ENCODE measurements at regions not wholly inside any gene's neighbourhood (a gene's known extent, or its start where the extent isn't known, plus 50 kb on each side); places are given as distances from the start of the nearest gene placed in this dataset.
A peak's percentile ranks its signal among the peaks of the same experiment; 100 is the strongest.

DNA sequence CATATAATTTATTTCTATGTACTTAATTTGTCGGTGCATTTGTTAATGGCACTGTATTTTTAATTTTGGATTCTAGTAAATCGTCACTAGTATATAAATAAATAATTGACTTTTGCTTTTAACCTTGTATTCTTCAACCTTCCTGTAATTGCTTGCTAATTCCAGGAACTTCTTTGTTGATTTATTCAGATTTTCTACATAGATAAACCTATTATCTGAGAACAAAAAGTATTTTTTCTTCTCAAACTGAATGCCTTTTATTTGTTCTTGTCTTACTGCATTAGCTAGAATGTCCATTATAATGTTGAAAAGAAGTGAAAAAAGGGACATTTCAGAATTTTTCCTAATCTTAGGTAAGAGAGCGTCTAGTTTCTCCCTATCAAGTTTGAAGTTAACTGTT is 839.1 kb downstream of the SH3BGRL start:
- DNase-seq (ENCODE audit: missing footprints), result no peak
- ATAC-seq, result no peak
- intact Hi-C loops (cut with DNase I), result no loop called here

DNA sequence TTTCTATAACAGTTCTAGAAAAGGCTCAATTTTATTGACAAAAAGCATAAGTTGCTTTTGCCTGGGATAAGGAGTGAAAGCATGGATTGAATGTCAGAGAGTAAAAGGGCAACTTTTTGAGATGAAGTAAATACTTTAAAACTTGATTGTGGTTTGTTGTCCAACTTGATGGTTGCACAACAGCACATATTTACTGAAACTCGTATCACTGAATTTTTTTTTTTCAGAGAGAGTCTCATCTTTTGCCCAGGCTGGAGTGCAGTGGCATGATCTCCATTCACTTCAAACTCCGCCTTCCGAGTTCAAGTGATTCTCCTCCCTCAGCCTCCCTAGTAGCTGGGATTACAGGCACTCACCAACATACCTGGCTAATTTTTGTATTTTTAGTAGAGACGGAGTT is 856.8 kb downstream of the SH3BGRL start:
- ATAC-seq (no peak), DNase-seq (ENCODE audit: missing footprints) (no peak)
- intact Hi-C loops (cut with DNase I), result no loop called here

DNA sequence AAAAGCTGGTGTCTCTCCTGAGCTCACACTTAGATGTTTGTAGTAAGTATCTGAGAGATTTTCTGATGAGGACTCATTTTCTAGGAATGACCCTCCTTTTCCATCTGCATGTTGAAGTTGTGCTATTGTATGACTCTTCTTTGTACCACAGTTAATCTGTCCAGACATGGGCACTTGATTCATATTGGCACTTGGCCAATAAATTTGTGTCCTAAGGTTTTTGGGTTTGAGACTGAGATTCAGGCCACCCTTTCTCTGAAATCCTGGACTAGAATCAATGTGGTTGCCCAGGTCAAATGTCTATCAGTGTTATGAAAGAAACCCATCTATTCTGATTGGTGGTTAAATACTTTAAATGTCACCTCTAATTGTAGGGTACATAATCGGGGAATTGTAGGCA is 869.0 kb downstream of the SH3BGRL start:
- DNase-seq (ENCODE audit: missing footprints), result no peak
- no peak for ATAC-seq
- intact Hi-C loops (cut with DNase I), result no loop called here

DNA sequence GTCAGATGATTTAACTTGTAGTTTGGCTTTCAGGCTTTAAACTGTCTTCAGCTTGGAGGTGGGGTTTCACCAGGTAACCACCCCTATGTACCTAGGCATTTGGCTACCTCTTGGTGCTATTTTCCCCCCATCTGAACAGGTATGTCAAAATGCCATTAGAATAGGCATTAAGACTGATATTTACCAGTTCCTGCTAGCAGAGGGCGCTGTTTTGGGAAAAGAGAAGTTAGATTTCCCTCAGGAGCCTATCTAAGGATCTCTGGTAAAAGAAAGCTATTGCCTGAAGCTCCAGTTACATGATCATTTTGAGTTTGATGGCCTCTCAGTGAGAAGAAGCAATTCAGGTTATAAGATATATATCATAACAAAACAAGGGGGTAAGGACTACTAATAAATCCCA is 879.1 kb downstream of the SH3BGRL start:
- ATAC-seq (no peak), DNase-seq (ENCODE audit: missing footprints) (no peak)
- intact Hi-C loops (cut with DNase I), result no loop called here

DNA sequence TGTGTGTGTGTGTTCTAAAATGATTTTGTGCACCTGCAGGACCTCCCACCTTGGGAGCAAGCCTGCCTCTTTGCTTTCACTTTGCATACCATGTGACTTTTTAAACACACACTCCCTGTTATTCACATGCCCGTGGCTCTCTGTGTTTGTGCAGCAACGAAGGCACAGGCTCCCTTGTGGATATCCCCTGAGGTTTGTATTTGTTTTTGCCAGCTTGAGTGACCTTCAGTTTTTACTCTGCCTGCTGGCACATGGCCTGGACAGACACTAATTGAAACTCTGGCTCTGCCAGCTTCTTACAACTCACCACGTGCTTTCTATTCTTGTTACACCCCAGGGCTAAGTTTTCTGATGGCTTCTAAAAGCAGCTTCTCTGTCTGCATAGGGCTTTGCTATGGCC is 885.8 kb downstream of the SH3BGRL start:
- intact Hi-C loops (cut with DNase I), result no loop called here
- no peak for DNase-seq (ENCODE audit: missing footprints)
- ATAC-seq, result peak; percentile 48

DNA sequence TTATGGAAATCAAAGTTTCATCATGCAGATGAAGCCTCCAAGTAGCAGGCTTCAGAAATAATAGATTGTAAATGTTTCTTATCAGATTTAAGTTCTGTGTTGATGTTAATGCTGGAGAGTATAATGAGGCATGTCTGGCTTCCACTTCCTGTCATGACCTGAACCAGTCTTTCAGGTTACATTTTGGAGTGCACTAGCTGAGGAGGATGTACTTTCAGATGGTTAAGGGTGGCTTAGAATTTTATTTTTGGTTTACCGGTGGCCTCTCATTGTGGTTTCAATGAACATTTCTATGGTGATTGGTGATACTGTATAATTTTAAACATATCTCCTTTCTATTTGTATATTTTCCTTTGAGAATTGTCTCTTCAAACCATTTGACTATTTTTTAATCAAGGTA is 890.4 kb downstream of the SH3BGRL start:
- DNase-seq (ENCODE audit: missing footprints) (no peak), ATAC-seq (no peak)
- intact Hi-C loops (cut with DNase I), result no loop called here

DNA sequence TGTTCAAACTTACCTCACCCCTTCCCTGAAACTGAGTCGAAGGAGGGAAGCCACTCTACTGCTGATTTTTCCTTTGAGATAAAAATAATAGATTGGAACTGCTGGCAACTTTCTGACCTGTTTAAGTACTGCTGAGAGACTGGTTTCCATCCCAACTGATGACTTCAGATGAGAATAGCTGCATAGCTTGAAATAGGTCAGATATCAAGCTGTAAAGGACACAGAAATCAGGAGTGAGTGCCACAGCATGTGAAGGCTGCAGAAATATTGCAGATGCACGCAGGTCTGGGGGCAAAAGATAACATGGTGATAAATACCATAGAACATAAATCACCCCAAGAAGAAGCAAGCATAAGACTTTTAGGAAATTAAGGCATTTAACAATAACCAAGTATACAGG is 923.2 kb downstream of the SH3BGRL start:
- intact Hi-C loops (cut with DNase I), result no loop called here
- DNase-seq (ENCODE audit: missing footprints) (no peak), ATAC-seq (no peak)

DNA sequence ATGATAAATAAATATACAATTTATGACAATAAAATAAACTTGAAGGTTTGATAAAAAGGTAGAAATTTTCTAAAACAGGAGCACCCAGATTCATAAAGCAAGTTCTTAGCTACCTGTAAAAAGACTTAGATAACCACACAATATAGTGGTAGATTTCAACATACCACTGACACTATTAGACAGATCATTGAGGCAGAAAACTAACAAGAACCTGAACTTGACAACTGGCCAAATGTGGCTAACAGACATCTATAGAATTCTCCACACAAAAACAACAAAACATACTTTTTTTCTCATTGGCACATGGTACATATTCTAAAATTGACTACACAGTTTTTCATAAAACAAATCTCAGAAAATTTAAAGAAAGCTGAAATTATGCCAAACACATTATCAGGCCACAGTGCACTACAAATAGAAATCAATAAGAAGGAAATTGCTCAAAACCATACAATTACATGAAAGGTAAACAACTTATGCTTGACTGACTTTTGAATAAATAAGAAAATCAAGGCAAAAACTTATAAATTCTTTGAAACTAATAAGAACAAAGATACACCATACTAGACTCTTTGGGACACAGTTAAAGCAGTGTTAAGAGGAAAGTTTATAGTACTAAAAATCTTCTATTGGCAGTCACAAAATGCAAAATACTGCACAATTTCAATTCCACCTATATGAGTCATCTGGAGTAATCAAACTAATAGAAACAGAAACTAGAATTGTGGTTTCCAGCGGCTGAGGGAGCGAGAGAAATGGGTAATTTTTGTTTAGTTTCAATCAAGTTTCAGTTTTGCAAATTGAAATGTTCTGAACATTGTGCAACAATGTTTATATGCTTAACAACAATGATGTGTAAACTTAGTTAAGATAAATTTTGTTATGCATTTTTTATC is 925.6 kb downstream of the SH3BGRL start:
- intact Hi-C loops (cut with DNase I), result no loop called here
- DNase-seq (ENCODE audit: missing footprints) (no peak), ATAC-seq (no peak)

DNA sequence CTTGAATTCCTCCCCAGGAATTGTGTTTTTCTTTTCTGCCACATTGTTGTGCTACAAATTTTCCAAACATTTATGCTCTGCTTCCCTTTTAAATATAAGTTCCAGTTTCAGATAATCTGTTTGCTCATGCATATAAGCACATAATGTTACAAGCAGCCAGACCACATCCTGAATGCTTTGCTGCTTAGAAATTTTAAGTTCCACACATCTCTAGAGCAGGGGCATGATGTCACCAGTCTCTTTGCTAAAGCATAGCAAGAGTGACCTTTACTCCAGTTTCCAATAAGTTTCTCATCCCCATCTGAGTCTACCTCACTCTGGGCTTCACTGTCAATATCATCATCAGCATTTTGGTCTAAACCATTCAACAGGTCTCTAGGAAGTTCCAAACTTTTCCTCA is 932.5 kb downstream of the SH3BGRL start:
- ATAC-seq (no peak), DNase-seq (ENCODE audit: missing footprints) (no peak)
- intact Hi-C loops (cut with DNase I), result no loop called here

DNA sequence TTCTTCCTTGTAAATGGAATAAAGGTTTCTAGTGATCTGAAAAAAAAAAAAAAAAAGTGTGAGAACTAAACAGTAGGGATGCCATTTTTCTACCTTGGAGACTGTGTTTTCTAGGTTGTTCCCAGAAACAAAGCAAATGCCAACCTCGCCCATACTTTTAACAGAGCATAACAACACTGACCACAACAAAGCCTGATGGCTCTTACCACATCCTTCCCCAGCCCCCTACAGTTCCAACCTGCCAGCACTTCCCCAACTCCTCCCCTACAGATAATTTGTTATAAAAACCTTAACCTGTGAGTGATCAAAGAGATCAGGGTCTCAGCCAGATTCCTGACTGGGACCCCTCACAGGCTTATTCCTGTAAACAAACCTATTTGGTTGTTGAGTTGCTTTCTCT is 940.0 kb downstream of the SH3BGRL start:
- intact Hi-C loops (cut with DNase I), result no loop called here
- ATAC-seq (no peak), DNase-seq (ENCODE audit: missing footprints) (no peak)

DNA sequence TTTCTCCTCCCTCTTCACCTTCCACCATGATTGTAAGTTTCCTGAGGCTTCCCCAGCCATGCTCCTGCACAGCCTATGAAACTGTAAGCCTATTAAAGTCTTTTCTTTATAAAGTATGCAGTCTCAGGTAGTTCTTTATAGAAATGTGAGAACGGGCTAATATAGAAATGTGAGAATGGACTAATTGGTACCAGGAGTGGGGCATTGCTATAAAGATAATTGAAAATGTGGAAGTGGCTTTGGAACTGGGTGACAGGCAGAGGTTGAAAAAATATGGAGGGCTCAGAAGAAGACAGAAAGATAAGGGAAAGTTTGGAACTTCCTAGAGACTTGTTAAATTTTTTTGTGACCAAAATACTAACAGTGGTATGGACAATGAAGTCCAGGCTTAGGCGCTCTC is 959.3 kb downstream of the SH3BGRL start:
- intact Hi-C loops (cut with DNase I), result no loop called here
- DNase-seq (ENCODE audit: missing footprints), result no peak
- ATAC-seq, result no peak

DNA sequence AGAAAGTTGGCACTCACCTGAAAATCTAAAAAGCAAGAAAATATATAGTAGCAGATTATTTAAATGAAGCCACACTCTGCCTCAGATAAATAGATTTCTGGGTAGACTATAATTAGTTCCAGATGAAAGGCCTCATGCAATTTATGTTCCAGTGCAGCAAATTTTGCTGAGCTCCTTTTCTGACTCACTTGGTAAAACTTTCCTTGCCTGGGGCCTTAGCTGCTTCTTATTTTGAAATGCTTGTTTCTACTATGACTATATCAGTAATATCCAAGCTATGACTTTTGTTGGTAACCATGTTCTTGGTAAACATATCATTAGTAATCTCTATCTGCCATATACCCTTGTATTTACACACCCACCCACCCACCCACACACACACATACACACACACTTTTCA is 961.8 kb downstream of the SH3BGRL start:
- ATAC-seq (no peak), DNase-seq (ENCODE audit: missing footprints) (no peak)
- intact Hi-C loops (cut with DNase I), result no loop called here

DNA sequence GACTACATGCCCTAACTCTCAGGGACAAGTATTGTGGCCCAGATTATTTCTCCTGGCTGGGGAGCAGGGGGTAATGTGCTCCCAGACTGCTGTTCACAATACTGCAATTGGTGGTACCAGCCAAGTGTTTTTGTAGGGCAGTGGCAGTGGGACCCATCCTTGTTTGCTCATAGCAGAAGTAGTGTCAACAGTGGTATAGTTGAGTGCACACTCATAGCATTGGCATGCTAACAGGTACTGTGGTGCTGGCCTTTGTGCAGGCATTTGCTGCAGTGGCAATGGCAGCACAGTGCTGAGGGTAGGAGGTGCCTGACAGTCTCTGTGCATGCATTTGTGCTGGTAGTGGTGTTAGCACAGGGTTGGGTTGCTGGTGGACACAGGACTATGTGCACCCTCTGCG is 995.0 kb downstream of the SH3BGRL start:
- intact Hi-C loops (cut with DNase I), result no loop called here
- no peak for ATAC-seq

DNA sequence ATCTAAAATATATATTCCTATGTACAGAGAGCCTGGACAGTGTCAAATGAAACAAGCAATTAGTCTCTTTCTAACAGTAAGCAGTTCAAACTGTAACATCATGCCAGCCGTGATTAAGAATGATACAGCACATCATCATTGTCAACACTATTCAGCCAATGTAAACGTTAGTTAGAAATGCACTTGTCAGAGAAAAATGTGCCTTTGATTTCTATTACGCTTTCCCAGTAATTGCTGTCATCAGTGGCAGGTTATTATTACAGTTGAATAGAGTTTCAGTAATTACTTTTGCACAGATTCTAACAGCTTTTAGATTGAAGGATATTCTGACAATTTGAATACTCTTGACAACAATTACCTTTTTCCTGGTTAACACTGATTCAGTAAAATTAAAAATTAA is 1007.1 kb downstream of the SH3BGRL start:
- intact Hi-C loops (cut with DNase I), result no loop called here
- DNase-seq (ENCODE audit: missing footprints) (no peak), ATAC-seq (no peak)

More for the DNA sequence above, 995.0 kb downstream of the SH3BGRL start:
- DNase-seq (ENCODE audit: missing footprints), result no peak

DNA sequence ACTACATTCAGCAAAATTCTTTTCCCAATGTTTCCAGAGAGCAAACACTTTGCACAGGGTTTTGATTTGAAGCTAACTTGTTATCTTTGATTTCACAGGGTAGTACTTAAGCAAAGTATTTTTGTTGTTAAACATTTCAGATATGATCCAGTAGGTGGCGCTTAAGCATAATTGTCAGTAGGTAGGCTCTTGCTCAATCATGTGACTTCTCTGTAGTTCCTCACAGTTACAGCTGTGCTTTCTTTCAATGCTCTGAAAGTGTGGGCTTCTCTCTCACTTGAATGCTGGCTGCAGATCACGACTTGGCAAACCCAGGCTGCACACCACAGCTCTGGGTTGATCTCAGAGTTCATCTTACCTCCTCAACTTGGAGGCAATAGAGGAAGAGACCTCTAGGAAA is 1016.5 kb downstream of the SH3BGRL start:
- ATAC-seq, result no peak
- DNase-seq (ENCODE audit: missing footprints), result no peak
- intact Hi-C loops (cut with DNase I), result no loop called here

DNA sequence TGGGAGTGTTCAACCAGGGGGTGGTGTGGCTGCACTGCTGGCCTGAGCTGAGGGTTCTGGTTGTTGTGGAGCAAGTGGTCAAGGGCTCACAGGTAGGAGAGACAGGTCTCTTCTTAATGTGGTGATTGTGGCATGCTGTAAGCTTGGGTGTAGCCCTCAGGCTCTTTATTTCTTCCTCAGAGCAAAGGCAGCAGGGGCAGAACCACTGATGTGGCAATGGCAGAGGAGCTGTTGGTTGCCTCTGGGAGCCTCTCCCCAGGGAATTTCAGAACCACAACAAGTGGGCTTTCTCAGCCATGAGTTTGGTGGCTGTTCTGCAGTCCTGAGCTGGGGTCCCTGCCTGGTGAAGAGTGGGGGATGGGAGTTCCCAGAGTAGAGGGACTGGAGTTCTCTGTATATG is 1017.2 kb downstream of the SH3BGRL start:
- no peak for ATAC-seq
- no peak for DNase-seq (ENCODE audit: missing footprints)
- intact Hi-C loops (cut with DNase I), result no loop called here

DNA sequence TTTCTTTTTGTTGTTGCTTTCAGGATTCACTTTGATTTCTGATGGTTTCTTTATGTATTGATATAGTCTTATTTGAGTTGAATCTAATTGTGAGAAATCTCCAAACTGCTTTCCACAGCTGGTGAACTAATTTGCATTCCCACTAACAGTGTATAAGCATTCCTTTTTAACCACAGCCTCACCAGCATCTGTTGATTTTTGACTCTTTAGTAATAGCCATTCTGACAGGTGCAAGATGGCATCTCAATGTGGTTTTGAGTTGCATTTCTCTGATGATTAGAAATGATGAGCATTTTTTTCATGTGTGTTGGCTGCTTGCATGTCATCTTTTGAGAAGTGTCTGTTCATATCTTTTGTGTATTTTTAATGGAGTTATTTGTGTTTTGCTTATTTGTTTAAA is 1023.1 kb downstream of the SH3BGRL start:
- intact Hi-C loops (cut with DNase I), result no loop called here
- no peak for ATAC-seq
- no peak for DNase-seq (ENCODE audit: missing footprints)

DNA sequence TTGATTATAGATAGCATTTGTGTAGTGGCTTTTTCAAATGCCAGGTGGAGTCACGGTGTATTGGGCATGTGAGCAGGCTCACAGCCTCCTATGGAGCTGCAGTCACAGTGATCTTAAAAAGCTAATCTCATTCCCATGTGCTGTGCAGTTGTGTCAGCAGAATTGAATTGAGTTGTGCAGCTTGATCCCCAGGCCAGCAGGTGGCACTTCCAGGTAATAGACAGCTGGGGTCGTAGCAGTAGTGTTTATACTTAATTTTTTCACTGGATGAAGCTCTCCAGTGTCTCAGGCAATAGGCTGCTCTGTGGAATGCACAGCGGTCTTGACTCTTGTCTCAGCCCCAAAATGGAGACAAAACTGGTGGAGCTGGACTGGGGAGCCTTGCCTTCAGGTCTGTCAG is 1028.1 kb downstream of the SH3BGRL start:
- DNase-seq (ENCODE audit: missing footprints), result no peak
- ATAC-seq, result no peak
- intact Hi-C loops (cut with DNase I), result no loop called here

DNA sequence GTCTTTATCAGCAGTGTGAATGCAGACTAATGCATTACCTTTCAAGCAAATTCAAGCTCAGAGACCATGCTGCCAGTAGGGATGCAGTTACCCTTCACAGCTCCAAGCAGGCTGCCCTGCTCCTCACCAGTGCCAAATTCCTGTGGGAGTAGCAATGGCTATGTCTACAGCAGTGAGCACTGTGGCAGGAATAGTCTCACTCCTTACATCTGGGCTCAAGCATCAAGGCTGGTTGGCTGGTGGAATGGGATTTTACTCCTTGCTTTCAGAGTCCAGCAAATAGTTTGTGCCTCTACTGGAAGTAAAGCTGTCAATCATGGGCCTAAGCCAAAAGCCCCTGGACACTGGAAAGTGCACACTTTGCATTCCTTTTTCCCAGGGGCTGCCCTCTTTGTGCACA is 1030.8 kb downstream of the SH3BGRL start:
- no peak for DNase-seq (ENCODE audit: missing footprints)

DNA sequence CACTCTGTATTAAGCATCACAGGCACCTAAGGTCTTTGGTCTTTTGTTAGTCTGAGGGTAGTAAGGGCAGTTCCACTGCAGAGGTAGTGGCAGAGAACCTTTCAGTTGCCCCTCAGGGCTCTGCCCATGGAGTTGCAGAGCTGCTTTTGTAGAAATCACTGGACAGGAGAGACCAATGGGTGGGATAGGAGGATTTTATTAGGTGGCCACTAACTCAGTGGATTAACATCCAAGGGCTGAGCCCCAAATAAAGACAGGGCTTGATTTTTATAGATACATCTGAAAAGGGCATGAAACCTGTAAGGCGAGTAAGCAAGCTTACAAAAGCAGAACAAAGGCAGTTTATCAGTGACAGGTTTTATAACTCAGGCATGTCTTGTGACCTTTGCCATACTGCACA is 1035.4 kb downstream of the SH3BGRL start:
- ATAC-seq (no peak), DNase-seq (ENCODE audit: missing footprints) (no peak)
- intact Hi-C loops (cut with DNase I), result no loop called here

More for the DNA sequence above, 1030.8 kb downstream of the SH3BGRL start:
- ATAC-seq, result no peak
- intact Hi-C loops (cut with DNase I), result no loop called here
